ENCODE measurements at regions not wholly inside any gene's neighbourhood (a gene's known extent, or its start where the extent isn't known, plus 50 kb on each side); places are given as distances from the start of the nearest gene placed in this dataset.

GRCh38 chr5:158390577-158390976 lies 531.6 kb upstream of the CLINT1 start:
- TF ChIP-seq CTCF (conservative IDR thresholded peaks at IDR 0.05 in 1 of 2, IDR thresholded peaks at IDR 0.05 in 1 of 2; ENCODE audit: extremely low read depth in 1 of 2, insufficient read depth in 1 of 2, low read depth in 1 of 2, low read length in 2 of 2) (no peak), EZH2 (IDR thresholded peaks at IDR 0.05; ENCODE audit: borderline replicate concordance, low read length) (no peak)
